ENCODE measurements at regions not wholly inside any gene's neighbourhood (a gene's known extent, or its start where the extent isn't known, plus 50 kb on each side); places are given as distances from the start of the nearest gene placed in this dataset.

DNA sequence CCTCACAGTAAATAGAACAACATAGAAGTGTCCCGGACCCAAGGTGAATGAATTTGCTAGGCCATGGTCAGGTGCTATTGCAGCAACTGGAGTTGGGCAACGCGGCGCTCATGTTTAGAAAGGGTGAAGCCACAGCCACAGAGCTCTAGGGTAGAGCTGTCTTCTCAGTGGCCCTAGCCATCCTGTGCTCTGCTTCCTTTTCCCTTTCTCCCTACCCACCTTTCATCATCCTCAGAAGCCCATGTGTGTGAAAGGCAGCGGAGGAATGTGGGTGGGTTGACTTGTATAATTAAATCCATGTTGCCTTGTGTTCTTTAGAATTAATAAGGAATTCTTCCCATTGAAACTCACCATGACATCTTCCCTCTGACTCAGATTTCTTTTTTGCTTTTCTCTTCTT lies 336.7 kb downstream of the OSR1 start (continued):
- TF ChIP-seq, protein P1, sequence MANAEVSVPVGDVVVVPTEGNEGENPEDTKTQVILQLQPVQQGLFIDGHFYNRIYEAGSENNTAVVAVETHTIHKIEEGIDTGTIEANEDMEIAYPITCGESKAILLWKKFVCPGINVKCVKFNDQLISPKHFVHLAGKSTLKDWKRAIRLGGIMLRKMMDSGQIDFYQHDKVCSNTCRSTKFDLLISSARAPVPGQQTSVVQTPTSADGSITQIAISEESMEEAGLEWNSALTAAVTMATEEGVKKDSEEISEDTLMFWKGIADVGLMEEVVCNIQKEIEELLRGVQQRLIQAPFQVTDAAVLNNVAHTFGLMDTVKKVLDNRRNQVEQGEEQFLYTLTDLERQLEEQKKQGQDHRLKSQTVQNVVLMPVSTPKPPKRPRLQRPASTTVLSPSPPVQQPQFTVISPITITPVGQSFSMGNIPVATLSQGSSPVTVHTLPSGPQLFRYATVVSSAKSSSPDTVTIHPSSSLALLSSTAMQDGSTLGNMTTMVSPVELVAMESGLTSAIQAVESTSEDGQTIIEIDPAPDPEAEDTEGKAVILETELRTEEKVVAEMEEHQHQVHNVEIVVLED (CRISPR knock-in tag; IDR thresholded peaks at IDR 0.05; ENCODE audit: borderline replicate concordance) = no peak
- TF ChIP-seq ZNF678 (CRISPR knock-in tag; IDR thresholded peaks at IDR 0.05) = no peak
- no peak for TF ChIP-seq ATRX (CRISPR knock-in tag; IDR thresholded peaks at IDR 0.05; ENCODE audit: borderline replicate concordance)
- TF ChIP-seq ZNF530 (CRISPR knock-in tag; IDR thresholded peaks at IDR 0.05; ENCODE audit: low read depth) = no peak
- TF ChIP-seq HNF4A (CRISPR knock-in tag; IDR thresholded peaks at IDR 0.05) = 0 out of 2 replicates have a peak, but pooled peaks have one; percentile 17
- TF ChIP-seq, protein P2, sequence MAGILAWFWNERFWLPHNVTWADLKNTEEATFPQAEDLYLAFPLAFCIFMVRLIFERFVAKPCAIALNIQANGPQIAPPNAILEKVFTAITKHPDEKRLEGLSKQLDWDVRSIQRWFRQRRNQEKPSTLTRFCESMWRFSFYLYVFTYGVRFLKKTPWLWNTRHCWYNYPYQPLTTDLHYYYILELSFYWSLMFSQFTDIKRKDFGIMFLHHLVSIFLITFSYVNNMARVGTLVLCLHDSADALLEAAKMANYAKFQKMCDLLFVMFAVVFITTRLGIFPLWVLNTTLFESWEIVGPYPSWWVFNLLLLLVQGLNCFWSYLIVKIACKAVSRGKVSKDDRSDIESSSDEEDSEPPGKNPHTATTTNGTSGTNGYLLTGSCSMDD (CRISPR knock-in tag; IDR thresholded peaks at IDR 0.05) = no peak

DNA sequence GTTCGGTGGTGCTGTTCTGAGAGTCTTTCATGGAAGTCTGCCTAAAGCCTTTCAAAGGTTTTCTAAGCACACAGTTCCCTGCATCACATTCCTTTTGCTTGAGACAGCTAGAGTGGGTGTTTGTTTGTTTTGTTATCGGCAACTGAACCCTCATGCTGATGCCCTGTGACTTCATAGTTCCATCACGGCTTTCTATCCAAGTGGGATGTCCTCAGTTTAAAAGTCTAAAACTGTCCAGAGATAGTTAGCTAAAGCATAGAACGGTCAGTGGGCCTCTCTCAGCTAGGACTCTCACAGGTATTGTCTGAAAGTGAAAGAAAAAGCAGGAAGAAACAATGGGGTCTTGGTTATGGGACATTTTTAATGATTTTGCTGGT lies 337.3 kb downstream of the OSR1 start:
- H3K27ac ChIP-seq (ENCODE audit: extremely low read length, insufficient read depth, low read length) = peak overlapping the region; percentile 52
- no TSS peak for BruUV-seq (replicated peaks)
- POLR2A ChIA-PET = interaction anchor here (0.8 to 3.3 kb wide), 15 partner anchors 13 to 461 kb away, joined by 3 to 27 read pairs (median 9); partner anchors contain the start of genes OSR1 and RDH14
- peak overlapping the region; percentile 28 for H2AFZ ChIP-seq (ENCODE audit: low read length)
- H3K27me3 ChIP-seq (ENCODE audit: control insufficient read depth in 1 of 2, insufficient read depth in 2 of 2, low read length in 2 of 2) = no peaks in the 10 kb centered on the region
- peak overlapping the region; percentile 15; the same call in 1 of the 2 replicates for H3K9ac ChIP-seq (ENCODE audit: insufficient read depth, low read depth, low read length)
- peaks cover 29% of the 10 kb centered on the region for H3K4me1 ChIP-seq (ENCODE audit: insufficient read depth, low read length)
- in situ Hi-C loops (cut with HindIII; ENCODE audit: extremely low pct_ligation_motif_present, low pct_unique_long_range_greater_than_20kb) (no loop called here), intact Hi-C loops (cut with micrococcal nuclease; ENCODE audit: unreplicated experiment) (loop anchor here (1.0 to 5.0 kb wide), 5 partner anchors 101 to 461 kb away; partner anchors contain the start of gene RDH14)
- no peaks in the 10 kb centered on the region for H4K20me1 ChIP-seq (ENCODE audit: insufficient read depth, low read length)
- no peaks in the 10 kb centered on the region for H3K36me3 ChIP-seq (replicated peaks in 1 of 2; ENCODE audit: control insufficient read depth in 1 of 2, insufficient read depth in 2 of 2, low read length in 2 of 2)
- H3K4me2 ChIP-seq (ENCODE audit: low read depth, low read length) = peak overlapping the region; percentile 69
- DNase-seq (ENCODE audit: low spot score) (peak; percentile 84), FAIRE-seq (peak; percentile 95), ATAC-seq (peak; percentile 80)
- H3K79me2 ChIP-seq (ENCODE audit: insufficient read depth, low read length) = no peaks in the 10 kb centered on the region
- CTCF ChIA-PET (ENCODE audit: low intra/inter-chr PET ratio, low total read pairs) = no interaction called here
- WGBS (ENCODE audit: low lambda C conversion rate) = 1% methylated on average over 4 of the region's 4 CpGs
- no peaks in the 10 kb centered on the region for H3K9me3 ChIP-seq (ENCODE audit: low read length)
- H3K4me3 ChIP-seq (replicated peaks in 1 of 3; ENCODE audit: insufficient read depth in 1 of 3, low read depth in 2 of 3, low read length in 3 of 3) = peak overlapping the region; percentile 4 to 63 (median 42); a peak in 4 of 6 replicates
- TF ChIP-seq ASH2L (IDR thresholded peaks at IDR 0.05; ENCODE audit: insufficient read length, low read depth, low read length) (peak; percentile 25), SNAPC2 (CRISPR knock-in tag; IDR thresholded peaks at IDR 0.05) (0 out of 2 replicates have a peak, but pooled peaks have one; percentile 27), KLF12 (CRISPR knock-in tag; IDR thresholded peaks at IDR 0.05; ENCODE audit: borderline replicate concordance) (no peak), FOXA3 (CRISPR knock-in tag; IDR thresholded peaks at IDR 0.05) (peak; percentile 55; the same call in 1 of the 2 replicates), RARA (CRISPR knock-in tag; IDR thresholded peaks at IDR 0.05) (peak; percentile 30; the same call in 1 of the 2 replicates)
- TF ChIP-seq, protein P3, sequence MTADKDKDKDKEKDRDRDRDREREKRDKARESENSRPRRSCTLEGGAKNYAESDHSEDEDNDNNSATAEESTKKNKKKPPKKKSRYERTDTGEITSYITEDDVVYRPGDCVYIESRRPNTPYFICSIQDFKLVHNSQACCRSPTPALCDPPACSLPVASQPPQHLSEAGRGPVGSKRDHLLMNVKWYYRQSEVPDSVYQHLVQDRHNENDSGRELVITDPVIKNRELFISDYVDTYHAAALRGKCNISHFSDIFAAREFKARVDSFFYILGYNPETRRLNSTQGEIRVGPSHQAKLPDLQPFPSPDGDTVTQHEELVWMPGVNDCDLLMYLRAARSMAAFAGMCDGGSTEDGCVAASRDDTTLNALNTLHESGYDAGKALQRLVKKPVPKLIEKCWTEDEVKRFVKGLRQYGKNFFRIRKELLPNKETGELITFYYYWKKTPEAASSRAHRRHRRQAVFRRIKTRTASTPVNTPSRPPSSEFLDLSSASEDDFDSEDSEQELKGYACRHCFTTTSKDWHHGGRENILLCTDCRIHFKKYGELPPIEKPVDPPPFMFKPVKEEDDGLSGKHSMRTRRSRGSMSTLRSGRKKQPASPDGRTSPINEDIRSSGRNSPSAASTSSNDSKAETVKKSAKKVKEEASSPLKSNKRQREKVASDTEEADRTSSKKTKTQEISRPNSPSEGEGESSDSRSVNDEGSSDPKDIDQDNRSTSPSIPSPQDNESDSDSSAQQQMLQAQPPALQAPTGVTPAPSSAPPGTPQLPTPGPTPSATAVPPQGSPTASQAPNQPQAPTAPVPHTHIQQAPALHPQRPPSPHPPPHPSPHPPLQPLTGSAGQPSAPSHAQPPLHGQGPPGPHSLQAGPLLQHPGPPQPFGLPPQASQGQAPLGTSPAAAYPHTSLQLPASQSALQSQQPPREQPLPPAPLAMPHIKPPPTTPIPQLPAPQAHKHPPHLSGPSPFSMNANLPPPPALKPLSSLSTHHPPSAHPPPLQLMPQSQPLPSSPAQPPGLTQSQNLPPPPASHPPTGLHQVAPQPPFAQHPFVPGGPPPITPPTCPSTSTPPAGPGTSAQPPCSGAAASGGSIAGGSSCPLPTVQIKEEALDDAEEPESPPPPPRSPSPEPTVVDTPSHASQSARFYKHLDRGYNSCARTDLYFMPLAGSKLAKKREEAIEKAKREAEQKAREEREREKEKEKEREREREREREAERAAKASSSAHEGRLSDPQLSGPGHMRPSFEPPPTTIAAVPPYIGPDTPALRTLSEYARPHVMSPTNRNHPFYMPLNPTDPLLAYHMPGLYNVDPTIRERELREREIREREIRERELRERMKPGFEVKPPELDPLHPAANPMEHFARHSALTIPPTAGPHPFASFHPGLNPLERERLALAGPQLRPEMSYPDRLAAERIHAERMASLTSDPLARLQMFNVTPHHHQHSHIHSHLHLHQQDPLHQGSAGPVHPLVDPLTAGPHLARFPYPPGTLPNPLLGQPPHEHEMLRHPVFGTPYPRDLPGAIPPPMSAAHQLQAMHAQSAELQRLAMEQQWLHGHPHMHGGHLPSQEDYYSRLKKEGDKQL (CRISPR knock-in tag; IDR thresholded peaks at IDR 0.05; ENCODE audit: low read depth) = peak; percentile 32; the same call in 1 of the 2 replicates
- TF ChIP-seq, protein P4, sequence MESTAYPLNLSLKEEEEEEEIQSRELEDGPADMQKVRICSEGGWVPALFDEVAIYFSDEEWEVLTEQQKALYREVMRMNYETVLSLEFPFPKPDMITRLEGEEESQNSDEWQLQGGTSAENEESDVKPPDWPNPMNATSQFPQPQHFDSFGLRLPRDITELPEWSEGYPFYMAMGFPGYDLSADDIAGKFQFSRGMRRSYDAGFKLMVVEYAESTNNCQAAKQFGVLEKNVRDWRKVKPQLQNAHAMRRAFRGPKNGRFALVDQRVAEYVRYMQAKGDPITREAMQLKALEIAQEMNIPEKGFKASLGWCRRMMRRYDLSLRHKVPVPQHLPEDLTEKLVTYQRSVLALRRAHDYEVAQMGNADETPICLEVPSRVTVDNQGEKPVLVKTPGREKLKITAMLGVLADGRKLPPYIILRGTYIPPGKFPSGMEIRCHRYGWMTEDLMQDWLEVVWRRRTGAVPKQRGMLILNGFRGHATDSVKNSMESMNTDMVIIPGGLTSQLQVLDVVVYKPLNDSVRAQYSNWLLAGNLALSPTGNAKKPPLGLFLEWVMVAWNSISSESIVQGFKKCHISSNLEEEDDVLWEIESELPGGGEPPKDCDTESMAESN (CRISPR knock-in tag; conservative IDR thresholded peaks at IDR 0.05) = 0 out of 2 replicates have a peak, but pooled peaks have one; percentile 51
